Mucosa of gallbladder (tissue), 1 donor: ENCODE measurements at regions not wholly inside any gene's neighbourhood (a gene's known extent, or its start where the extent isn't known, plus 50 kb on each side); places are given as distances from the start of the nearest gene placed in this dataset.

Experiments used
- DNase-seq: peaks from one replicate; pipeline ENCODE4 v3.0.0-alpha.2; 2020; ENCODE audit warnings: low spot score
- donor health status: DM: no; HTN: no; CAD: no.

GRCh38 chr20:16115911-16116552 lies 457.2 kb downstream of the KIF16B start:
- DNase-seq, result no peak

DNA sequence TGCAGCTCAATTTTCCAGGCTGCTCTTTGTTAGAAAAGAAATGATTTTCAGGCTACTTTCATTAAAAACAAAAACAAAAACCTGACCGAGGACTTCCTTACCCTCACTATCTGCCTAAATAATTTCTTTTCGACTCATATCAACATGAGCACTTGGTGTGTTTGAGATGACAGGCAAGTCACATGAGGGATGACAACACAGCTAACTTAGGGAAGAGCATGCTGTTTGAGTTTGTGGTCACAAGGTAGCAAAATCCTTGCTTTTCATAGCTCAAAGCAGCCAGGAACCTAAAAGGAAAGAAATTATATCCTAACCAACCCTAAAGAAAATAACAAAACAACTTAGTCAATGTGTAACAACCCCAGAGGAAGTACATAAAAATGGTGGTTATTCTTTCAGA lies 459.5 kb downstream of the KIF16B start:
- no peak for DNase-seq

GRCh38 chr20:16111852-16112412 lies 461.3 kb downstream of the KIF16B start:
- no peak for DNase-seq

- no peak for DNase-seq
These were observed 461.9 kb downstream of the KIF16B start for GRCh38 chr20:16111172-16111832.

DNA sequence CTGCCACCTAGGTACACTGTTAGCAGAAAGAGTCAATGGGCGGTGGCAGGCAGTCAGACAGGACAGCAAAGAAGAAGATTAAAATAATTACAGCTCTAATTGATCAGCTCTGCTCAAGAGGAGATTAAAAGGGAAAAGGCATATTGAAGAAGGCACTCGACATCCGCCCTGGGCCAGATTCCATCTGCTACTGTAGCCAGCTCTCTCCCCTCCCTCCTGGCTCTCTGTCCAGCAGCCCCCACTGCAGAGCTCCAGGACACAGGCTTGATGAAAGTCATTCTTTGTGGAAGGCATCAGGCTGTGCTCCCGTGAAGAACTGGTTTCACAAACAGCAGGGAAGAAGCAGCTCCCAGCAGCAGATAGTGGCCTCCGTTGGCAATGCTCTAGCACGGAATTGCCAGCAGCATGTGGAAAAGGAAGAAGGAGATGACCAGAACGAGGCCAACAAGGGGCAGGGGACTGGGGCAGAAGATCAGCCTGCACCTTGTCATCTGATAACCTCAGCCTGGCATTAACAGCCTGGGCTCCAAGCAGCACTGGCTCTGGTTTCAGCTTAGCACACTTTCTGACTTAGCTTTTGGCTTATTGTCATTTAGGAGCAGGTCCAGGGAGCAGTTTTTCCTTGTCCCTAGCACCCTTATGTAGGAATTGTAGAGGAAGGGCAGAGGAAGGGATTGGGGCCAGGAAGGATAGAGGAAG lies 465.9 kb downstream of the KIF16B start:
- no peak for DNase-seq

GRCh38 chr20:16106191-16106849 lies 466.9 kb downstream of the KIF16B start:
- no peak for DNase-seq

DNA sequence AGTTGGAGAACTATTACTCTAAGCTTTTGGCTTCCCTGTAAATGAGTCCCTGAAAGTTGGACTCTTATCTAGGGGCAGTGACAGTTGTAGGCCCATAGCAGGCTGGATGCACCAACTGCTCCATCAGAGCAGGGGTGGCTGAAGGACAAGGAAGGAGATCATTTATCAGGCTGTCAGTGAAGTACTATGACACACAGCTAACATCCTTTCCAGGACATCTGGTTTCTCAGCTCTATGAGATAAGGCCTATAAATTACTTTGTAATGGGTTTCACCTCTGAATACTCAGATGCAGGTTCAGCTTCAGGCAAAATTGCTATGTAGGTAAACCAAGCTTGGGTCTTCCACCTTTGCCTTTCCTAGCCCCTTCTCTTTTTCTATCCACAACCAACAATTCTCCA lies 468.5 kb downstream of the KIF16B start:
- no peak for DNase-seq
